GM19328 (cell line): ENCODE measurements at regions not wholly inside any gene's neighbourhood (a gene's known extent, or its start where the extent isn't known, plus 50 kb on each side); places are given as distances from the start of the nearest gene placed in this dataset.

Experiments used
- ATAC-seq: cut with Tn5 transposase; IDR thresholded peaks from one replicate; pipeline ENCODE4 v1.9.1; 2021; ENCODE audit warnings: mild to moderate bottlenecking, moderate library complexity; ENCODE audit not compliant: unreplicated experiment

DNA sequence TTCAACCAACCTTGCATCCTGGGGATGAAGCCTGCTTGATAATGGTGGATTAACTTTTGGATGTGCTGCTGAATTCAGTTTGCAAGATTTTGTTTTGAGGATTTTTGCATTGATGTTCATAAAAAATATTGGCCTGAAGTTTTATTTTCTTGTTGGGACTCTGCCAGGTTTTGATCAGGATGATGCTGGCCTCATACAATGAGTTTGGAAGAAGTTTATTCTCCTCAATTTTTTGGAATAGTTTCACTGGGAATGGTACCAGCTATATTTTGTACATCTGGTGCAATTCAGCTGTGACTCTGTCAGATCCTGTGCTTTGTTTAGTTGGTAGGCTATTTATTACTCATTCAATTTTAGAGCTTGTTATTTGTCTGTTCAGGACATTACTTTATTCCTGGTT is 340.3 kb upstream of the TRAM1L1 start:
- ATAC-seq, result no peak

DNA sequence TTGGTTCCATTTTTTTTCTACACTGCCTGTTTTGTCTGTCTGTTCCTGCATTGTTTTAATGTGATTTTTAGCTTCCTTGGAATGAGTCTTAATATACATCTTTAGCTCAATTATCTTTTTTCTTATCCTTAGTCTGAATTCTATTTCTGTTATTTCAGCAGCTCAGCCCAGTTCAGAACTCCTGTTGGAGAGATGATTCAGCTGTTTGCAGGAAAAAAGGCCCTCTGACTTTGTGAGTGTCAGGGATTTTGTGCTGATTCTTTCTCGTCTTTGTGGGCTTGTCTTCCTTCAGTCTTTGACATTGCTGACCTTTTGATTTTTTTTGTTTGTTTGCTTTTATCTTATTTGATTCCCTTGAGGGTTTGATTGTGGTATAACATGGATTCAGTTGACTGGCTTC is 343.2 kb upstream of the TRAM1L1 start:
- ATAC-seq, result no peak

DNA sequence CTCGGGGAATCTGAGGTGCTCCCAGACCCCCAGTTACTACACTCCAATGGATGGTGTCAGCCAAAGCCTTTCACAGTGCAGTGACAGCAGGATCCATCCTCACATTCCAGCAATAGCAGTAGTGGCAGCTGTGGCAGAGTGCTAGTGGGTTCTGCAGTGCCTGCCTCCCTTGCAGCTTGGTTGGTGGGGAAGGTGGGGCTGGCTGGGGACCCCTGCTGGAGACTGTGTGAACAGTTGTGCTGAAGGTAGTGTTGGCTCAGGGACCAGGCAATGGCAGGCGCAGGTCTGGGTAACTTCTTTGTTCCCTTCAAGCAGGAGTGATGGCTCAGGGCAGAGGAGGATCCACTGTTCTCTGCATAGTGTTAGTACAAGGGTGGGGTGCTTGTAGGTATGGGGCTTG is 343.7 kb upstream of the TRAM1L1 start:
- ATAC-seq, result no peak

DNA sequence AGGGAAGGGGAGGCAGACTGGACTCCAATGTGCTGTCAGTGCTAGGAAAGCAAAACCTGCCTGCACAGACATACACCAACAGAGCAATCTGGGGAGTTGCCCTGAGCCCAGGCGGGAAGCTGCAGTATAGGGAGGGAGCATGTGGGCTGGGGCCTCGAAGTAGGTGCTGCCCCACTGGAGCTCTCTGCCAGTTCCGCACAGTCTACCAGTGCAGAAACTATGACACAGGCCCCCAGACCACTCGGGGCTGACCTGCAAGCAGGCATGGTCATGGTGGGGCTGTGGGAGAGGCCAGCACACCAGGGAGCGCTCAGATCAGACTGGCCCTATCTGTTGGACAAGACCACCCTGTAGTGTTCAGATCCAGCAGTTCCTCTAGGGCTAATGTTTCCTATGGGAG is 344.1 kb upstream of the TRAM1L1 start:
- no peak for ATAC-seq

DNA sequence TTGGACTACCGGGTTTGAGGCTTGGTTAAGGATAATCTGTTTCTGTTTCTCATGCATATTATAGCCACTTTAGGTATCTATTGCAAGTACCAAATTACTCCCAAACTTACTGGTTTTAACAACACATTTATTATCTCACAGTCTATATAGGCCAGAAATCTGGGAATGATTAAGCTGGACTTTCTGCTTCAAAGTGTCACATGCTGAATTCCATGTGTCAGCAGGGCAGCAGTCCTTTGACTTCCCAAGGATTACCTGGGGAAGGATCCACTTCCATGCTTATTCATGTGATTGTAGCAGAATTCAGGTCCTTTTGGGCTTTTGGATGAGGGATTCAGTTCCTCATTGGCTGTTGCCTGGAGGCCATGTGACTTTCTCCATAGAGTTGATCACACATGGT is 349.0 kb upstream of the TRAM1L1 start:
- no peak for ATAC-seq

DNA sequence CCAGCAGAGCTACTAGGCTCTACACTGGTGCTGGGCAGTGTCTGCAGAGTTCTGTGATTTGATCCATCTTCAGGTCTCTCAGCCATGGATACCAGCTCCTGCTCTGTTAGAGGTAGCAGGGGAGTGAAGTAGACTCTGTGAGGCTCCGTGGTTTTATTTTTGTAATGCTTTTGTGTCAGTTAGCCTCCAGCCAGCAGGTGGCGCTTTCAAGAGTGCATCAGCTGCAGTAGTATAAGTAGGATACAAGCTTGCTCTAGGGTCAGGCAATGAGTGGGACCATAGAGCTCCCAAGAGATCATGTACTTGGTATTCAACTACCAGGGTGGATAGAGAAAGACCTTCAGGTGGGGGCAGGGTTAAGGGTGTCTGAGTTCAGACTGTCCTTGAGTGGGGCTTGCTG is 362.5 kb upstream of the TRAM1L1 start:
- ATAC-seq, result no peak

DNA sequence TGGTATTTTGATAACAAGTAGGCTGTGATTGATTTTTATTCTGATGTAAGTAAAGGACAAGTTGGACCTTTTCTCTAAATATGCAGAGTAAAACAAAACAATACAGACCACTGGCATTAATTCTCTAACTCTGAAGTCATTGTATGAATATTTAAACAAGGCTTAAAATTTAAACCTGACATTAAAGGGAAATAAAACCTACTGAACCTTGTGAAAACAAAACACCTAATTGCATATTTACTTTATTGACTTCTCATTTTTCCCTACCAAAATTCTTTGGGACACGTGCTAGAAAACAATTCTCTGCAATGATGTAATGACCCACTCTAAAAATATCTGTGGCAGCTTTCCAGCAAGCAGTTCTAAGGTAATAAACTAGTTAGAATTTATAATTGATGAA is 369.7 kb upstream of the TRAM1L1 start:
- ATAC-seq, result no peak

DNA sequence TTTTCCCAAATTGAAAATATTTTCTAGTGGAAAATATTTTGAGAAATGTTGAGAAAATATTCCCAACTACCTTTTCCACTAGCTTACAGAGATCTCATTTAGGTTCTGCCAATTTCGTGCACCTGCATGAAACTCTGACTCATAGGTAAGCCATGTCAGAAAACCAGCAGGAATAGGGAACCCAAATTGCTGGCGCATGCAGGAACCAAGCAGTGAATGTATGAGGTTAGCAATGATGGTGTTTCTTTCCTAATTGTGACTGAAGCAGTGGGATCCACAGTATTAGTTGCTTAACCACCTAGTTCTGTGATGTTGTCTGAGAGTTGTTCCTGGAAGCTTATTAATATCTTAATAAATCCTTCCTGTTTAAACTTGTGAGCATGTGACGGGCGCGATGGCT is 381.0 kb upstream of the TRAM1L1 start:
- ATAC-seq, result no peak

DNA sequence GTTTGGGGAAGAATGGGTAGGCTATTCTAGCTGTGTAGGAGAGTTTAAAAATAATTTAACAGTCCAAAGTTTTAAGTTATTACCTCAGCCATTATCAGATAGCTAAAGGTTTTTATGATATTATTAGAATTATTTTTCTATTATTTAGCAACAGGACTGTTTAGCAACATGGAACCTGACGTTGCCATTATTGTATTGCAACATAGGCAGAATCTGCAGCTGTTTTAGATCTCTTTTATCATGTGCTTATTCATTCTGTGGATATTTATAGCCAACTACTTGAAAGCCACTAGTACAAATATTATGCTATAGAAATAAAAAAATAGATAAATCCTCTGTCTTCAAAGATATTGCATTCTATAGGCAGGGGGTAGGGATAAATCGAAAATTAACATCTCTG is 382.0 kb upstream of the TRAM1L1 start:
- no peak for ATAC-seq

DNA sequence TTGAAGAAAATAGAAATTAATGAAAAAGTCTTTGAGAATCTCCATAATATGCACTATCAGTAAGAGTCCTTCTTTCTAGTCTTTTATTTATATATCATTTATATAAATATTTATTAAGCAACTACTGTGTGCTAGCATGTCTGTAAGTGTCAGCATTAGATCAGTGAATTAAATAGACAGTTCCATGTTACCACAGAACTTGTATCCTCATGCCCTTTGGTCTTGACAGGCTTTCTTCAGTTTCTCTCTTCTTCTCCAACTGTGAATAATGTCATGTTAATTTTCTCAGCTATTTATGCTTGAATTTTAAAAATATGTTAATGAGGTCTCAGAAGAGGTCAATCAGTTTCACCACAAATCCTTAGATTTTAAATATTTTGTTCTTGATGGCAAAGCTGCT is 389.6 kb upstream of the TRAM1L1 start:
- ATAC-seq, result no peak

DNA sequence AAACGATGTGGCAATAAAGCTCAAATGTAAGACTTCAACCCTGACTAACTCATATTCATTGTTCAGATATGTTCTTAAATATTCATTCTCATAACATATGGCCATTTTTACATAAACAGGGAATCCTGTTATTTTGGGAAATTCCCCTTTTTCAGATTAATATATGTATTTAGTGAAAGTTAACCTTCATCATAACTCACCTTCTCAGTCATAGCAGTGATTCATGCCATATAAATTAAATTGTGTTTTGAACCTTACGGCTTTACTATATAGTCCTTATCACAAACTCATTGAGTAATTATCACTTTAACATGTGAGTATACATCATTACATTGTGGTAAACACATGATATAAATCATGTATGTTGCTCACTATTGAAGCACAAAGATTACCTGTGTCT is 392.5 kb upstream of the TRAM1L1 start:
- no peak for ATAC-seq

DNA sequence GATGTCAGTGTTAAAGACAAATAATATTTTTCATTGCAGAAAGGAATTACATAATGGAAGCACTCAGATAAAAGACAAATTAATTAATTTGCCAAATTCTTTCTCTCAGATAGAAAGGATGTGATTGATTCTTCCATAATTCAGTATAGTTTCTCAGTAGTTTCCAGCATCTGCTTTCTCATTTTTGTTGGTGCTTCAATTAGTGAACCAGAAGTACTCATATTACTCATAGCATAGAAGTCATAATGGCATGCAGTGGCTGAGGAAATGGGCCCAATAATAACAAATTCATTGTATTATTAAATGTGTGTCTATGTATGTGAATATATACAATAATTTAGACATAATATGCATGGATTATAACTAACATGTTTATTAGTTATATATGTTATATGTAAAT is 393.3 kb upstream of the TRAM1L1 start:
- no peak for ATAC-seq

DNA sequence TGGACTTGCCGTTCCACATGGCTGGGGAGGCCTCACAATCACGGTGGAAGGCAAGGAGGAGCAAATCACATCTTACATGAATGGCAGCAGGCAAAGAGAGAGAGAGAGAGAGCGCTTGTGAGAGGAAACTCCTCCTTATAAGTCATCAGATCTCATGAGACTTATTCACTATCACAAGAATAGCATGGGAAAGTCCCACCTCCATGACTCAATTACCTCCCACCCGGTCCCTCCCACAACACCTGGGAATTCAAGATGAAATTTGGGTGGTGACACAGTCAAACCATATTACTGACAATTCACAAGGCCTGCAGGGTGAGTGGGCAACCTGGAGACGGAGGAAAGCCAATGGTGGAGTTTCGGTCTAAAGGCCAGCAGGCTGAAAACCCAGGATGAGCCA is 394.3 kb upstream of the TRAM1L1 start:
- ATAC-seq, result no peak

DNA sequence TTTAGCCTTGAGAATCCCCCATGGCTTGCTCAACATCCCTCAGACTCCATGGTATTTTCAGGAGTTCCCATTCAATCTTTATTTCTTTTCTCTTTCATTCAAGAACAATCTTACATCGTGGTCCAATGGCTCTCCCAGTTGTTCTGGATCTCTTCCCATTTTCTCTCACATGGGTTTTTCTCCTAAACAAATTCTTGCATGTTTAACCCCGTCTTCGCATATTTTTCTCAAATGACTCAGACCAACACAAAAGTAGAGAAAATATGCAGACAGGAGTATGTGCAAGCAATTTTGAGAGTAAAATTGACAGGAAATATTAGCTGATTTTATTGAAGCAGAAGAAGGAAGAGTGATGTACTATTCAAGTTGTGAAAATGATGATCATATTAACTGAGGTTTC is 396.4 kb upstream of the TRAM1L1 start:
- ATAC-seq, result no peak

DNA sequence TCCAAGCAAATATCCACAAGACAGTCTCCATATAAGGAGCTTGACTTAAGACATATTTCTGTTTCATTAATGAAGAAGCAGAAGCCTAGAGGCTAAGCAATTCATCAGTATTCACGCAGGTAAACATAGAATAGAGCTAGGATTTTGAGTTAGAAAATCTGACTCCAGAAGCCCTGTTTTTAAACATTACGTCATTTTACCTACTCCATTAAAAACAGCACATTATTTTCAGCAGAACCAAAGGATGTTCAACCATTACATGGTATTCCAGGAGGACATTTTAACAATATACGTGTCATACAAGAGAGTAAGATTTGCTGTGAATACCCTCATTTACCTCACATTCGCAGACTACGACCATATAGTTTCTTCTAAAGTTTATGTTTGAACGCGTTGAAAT is 403.3 kb upstream of the TRAM1L1 start:
- no peak for ATAC-seq

DNA sequence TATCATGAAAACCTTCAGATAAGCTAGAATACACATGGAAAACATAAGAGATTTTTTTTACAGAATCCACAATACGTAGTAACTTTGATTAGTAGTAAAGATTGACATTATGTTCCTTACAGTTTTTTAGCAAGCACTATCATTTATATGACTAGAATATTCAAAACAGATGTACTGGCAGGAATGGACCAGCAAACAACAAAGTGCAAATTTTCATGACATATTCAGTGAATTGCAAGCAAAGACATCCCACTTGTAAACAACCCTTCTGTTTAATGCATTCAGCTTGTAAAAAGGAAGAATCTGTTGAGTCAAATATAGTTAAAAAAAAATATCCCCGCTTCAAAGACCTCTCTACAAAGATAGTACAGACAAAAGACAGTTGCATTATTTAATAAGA is 403.7 kb upstream of the TRAM1L1 start:
- ATAC-seq, result no peak

DNA sequence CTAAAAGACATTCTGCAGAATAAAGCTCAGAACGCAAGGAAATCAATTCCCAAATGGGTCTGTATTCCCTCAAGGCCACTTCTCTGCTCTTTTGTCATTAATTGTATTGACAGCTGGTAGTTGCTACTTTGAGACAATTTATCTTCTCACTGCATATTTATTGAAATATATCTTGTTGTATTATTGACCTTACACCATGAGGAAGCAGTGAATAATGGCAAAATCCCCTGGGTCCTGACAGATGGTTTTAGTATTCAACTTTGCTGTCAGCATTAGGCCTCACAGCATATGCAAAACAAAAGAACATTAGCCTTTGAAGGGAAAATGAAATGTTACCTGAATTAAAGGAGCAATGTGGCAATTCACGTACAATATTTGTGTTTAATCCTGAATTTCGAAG is 406.1 kb upstream of the TRAM1L1 start:
- ATAC-seq, result no peak

DNA sequence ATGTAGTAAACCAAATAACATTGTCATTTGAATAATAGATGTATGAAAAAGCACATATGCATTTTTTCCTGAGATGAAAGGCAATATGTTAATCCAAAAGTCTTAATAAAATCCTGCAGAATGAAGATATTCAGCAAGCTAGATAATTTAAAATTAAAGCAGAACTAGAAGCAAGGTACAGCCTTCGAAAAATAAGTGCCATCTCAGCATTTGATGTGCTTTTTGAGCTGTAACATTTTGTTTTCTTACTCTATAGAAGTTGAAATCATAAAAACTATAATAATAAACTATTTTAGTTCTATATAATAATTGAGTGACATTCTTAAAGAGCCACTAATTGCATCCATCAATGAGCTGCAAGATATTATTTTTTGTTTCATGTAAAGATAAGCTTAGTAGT is 410.4 kb upstream of the TRAM1L1 start:
- no peak for ATAC-seq

DNA sequence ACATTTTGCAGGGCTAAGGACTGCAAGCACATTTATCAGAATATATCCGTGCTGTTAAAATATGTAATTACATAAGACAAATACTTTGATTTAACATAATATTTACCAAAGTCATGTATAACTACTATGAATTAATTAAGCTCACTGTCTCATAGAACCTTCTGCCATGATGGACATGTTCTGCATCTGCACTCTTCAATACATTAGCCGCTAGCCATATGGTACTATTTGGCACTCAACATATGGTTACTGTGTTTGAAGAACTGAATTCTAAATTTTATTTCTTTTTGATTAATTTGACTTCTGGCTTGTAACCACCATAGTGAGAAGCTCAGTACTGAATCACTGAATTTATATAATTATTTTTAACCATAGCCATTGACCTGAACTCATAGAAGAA is 427.0 kb upstream of the TRAM1L1 start:
- no peak for ATAC-seq

DNA sequence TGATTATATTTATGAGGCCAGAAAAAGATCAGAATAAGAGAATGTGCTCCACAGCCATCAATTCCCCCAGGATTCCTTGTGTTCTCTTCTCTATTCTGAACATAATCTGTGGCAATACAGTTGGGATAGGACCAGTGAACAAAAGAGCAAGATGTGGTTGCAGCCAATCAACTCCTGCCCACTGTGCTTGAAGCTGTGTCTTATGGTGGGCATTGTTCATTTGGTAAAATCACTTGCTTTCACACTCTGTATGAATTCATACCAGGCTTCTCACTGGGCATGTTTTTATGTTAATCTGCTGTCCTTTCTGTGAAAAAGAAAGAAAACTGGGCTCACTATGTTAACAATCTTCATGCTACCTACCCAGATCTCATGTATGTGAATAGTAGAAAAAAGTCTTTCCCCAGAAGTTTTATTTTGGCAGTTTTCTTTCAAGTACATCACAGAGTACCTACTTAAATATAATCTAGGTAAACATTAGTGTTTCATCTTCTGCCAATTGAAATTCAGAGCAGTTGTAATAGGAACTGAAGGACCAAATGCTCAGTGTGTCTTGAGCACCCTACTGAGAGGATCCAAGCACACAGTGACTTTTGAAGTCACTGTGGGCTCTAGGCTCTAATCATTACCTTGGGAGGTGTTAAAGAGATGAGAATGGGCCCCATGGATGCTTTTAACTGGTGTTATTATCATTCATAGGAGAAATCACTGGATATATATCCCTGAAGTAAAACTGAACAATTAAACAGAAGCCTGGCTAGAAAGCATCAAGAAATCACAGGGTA is 429.2 kb upstream of the TRAM1L1 start:
- ATAC-seq, result no peak

DNA sequence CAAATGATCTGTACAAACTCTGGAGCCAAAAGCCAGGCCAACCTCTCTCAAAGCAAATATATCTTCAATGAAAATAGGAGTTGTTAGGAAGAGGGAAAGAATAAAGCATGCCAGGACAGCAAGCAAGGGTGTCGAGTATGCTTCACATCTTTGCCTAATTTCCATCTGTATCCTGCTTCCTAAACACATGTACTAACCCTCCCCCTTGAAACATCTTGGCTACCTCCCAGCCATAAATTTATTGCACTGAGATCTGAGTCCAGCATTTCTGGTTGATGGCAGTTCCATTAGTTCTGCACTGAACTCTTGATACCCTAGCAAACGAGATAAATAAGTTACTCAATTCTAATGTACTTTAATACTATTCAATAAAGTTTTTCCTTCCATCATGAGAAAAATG is 430.5 kb upstream of the TRAM1L1 start:
- no peak for ATAC-seq

DNA sequence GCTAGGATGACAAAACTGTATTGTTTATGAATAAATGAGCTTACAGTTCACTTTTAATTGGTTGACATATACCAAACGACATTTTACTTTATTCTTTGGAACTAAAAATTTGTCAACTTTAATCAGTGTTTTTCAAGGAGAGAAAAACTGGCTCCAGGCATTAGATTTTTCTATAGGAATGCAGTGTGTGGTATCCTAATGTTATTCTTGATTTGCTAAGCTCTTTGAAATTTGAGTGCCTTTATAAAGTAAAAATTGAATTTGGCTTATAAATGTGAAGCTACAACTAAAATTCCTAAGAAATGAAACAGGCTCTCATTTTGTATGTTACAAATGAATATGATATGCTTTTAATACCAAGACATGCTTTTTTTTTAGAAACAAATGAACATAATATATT is 442.2 kb upstream of the TRAM1L1 start:
- ATAC-seq, result no peak

DNA sequence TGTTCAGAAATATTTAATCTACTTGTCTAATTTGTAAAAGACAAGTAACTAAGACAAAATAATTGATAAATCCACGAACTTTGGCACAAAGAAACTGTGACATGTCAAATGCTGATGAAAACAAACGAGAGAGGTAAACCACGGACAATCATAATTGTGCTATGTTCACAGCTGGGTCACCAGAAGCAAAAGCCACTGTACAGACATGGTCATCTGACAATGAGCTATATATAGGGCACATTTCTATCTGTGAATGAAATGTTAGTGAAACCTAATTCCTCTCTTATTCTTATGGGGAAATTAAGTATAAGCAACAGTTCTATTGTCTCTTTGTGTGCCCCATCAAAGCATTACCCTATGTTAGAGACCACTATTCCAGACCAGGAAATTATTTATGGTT is 444.0 kb upstream of the TRAM1L1 start:
- no peak for ATAC-seq
